OCI-LY7 (cell line): ENCODE measurements at regions not wholly inside any gene's neighbourhood (a gene's known extent, or its start where the extent isn't known, plus 50 kb on each side); places are given as distances from the start of the nearest gene placed in this dataset.
A peak's percentile ranks its signal among the peaks of the same experiment; 100 is the strongest.

Source experiments
- BruUV-seq: library from RNA; stranded (reverse); fragments of 400-500 nt; replicated peaks from 2 replicates; lab custom pipeline; 2021; lab: Mats Ljungman, UMichigan
- CTCF ChIA-PET: fragments of 300-600 bp; sonication (Branson Sonifier 250); formaldehyde crosslinking; loops from one replicate; lab custom pipeline; 2022; ENCODE audit warnings: antibody characterized with exemption; ENCODE audit not compliant: unreplicated experiment; lab: Charles Lee
- POLR2A ChIA-PET: fragments of 300-600 bp; sonication (Branson Sonifier 250); formaldehyde crosslinking; loops from one replicate; lab custom pipeline; 2022; ENCODE audit warnings: antibody characterized with exemption; lab: Charles Lee
- DNase-seq: peaks from one replicate; pipeline ENCODE4 v3.0.0-alpha.2; 2015; ENCODE audit warnings: low spot score
- H2AFZ ChIP-seq: fragments of 200-600 bp; sonication (generic), shearing (Covaris generic); 2 replicates; pipeline ENCODE4 v1.6.1; 2014; ENCODE audit warnings: mild to moderate bottlenecking, antibody characterized with exemption, low read length, moderate library complexity
- H3K27ac ChIP-seq: fragments of 200-600 bp; sonication (generic); 2 replicates; pipeline ENCODE4 v1.5.1; 2014; ENCODE audit warnings: mixed run types, low read depth, mild to moderate bottlenecking, moderate library complexity, low read length, inconsistent platforms; ENCODE audit not compliant: poor library complexity, severe bottlenecking
- H3K36me3 ChIP-seq: fragments of 200-600 bp; sonication (generic); 2 replicates; pipeline ENCODE4 v1.6.1; 2014; ENCODE audit warnings: mild to moderate bottlenecking, antibody characterized with exemption, low read length, moderate library complexity, mixed read lengths; ENCODE audit not compliant: insufficient read depth
- H3K4me1 ChIP-seq: fragments of 200-600 bp; sonication (generic); 2 replicates; pipeline ENCODE4 v1.5.1; 2014; ENCODE audit warnings: mild to moderate bottlenecking, low read length; ENCODE audit not compliant: insufficient read depth, poor library complexity, severe bottlenecking
- H3K4me2 ChIP-seq: fragments of 200-600 bp; sonication (generic); 2 replicates; pipeline ENCODE4 v1.6.1; 2014; ENCODE audit warnings: mild to moderate bottlenecking, low read length
- H3K4me3 ChIP-seq: fragments of 200-600 bp; sonication (generic); 2 replicates; pipeline ENCODE4 v1.5.1; 2014; ENCODE audit warnings: mild to moderate bottlenecking, low read depth, low read length; ENCODE audit not compliant: poor library complexity, severe bottlenecking
- H3K79me2 ChIP-seq: fragments of 200-600 bp; sonication (generic); 2 replicates; pipeline ENCODE4 v1.6.1; 2016; ENCODE audit warnings: low read depth, mild to moderate bottlenecking, low read length, moderate library complexity, mixed read lengths; ENCODE audit not compliant: insufficient read depth
- H3K9me2 ChIP-seq: fragments of 200-600 bp; sonication (generic); 2 replicates; pipeline ENCODE4 v1.6.1; 2016; ENCODE audit warnings: mild to moderate bottlenecking, low read length, mixed read lengths; ENCODE audit not compliant: insufficient read depth
- H3K9me3 ChIP-seq: fragments of 200-600 bp; sonication (generic); 2 replicates; pipeline ENCODE4 v1.6.1; 2014; ENCODE audit warnings: mild to moderate bottlenecking, mixed run types, low read length, mixed read lengths
- H4K20me1 ChIP-seq: fragments of 200-600 bp; sonication (generic); 2 replicates; pipeline ENCODE4 v1.6.1; 2014; ENCODE audit warnings: mild to moderate bottlenecking, antibody characterized with exemption, low read length, moderate library complexity, mixed read lengths; ENCODE audit not compliant: insufficient read depth
- EZH2phosphoT487 ChIP-seq: fragments of 200-600 bp; sonication (generic); IDR thresholded peaks from 2 replicates; pipeline ENCODE4 v1.6.1; 2018; ENCODE audit warnings: low read depth, borderline replicate concordance, mild to moderate bottlenecking, mixed run types, antibody characterized with exemption, low read length, moderate library complexity, mixed read lengths
- intact Hi-C: fragments of 100-400 bp; cut with micrococcal nuclease; formaldehyde crosslinking; loops from one replicate; pipeline ENCODE4 v1.10.0; 2022; ENCODE audit not compliant: unreplicated experiment
- TF ChIP-seq, protein P1 (sequence below): fragments of 200-600 bp; sonication (generic); conservative IDR thresholded peaks from 2 replicates; pipeline ENCODE4 v1.5.1; 2014; ENCODE audit warnings: mild to moderate bottlenecking, antibody characterized with exemption, low read length, moderate library complexity, mixed read lengths

DNA sequence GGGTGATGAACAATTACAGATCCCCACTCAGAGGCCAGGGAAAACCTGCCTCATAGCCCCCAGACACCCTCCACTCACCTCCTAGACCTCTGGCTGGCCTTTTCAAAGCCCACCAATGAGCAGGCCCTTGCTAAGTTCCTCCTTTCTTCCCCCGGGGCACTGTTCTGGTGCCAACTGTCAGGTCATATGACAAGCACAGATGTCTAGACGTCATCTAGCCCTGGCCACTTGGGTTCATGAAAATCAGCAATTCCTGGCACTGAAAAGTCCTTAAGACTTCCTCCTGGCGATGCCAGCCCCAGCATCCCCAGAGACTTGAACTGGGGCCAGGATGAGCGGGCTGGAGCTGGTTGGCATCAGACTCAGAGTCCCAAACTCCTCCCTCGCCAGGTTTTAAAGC lies 115.6 kb upstream of the NALF2 start:
- intact Hi-C loops: no loop called here
- H3K79me2 ChIP-seq: no peaks in the 10 kb centered on the region
- no peak for DNase-seq
- POLR2A ChIA-PET: no interaction called here
- BruUV-seq: no TSS peak
- H3K27ac ChIP-seq: no peak overlapping the region
- H3K4me2 ChIP-seq: no peak overlapping the region
- TF ChIP-seq, protein P1, sequence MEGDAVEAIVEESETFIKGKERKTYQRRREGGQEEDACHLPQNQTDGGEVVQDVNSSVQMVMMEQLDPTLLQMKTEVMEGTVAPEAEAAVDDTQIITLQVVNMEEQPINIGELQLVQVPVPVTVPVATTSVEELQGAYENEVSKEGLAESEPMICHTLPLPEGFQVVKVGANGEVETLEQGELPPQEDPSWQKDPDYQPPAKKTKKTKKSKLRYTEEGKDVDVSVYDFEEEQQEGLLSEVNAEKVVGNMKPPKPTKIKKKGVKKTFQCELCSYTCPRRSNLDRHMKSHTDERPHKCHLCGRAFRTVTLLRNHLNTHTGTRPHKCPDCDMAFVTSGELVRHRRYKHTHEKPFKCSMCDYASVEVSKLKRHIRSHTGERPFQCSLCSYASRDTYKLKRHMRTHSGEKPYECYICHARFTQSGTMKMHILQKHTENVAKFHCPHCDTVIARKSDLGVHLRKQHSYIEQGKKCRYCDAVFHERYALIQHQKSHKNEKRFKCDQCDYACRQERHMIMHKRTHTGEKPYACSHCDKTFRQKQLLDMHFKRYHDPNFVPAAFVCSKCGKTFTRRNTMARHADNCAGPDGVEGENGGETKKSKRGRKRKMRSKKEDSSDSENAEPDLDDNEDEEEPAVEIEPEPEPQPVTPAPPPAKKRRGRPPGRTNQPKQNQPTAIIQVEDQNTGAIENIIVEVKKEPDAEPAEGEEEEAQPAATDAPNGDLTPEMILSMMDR: no peak
- TF ChIP-seq EZH2phosphoT487: no peak
- H3K36me3 ChIP-seq: no peaks in the 10 kb centered on the region
- CTCF ChIA-PET: no interaction called here
- no peaks in the 10 kb centered on the region for H3K9me3 ChIP-seq
- H4K20me1 ChIP-seq: no peaks in the 10 kb centered on the region
- H3K4me3 ChIP-seq: no peak overlapping the region
- no peak overlapping the region for H2AFZ ChIP-seq
- no peaks in the 10 kb centered on the region for H3K4me1 ChIP-seq
- no peaks in the 10 kb centered on the region for H3K9me2 ChIP-seq

GRCh38 chrX:69387567-69388487 lies 116.3 kb upstream of the NALF2 start:
- no peak for DNase-seq
- H4K20me1 ChIP-seq: no peaks in the 10 kb centered on the region
- CTCF ChIA-PET: no interaction called here
- H3K4me2 ChIP-seq: no peak overlapping the region
- no peaks in the 10 kb centered on the region for H3K9me2 ChIP-seq
- no peaks in the 10 kb centered on the region for H3K36me3 ChIP-seq
- H2AFZ ChIP-seq: no peak overlapping the region
- H3K27ac ChIP-seq: no peak overlapping the region
- intact Hi-C loops: no loop called here
- BruUV-seq: no TSS peak
- POLR2A ChIA-PET: no interaction called here
- no peak overlapping the region for H3K4me3 ChIP-seq
- H3K9me3 ChIP-seq: no peaks in the 10 kb centered on the region
- no peak for TF ChIP-seq EZH2phosphoT487
- TF ChIP-seq, protein P1: peak; percentile 43
- H3K4me1 ChIP-seq: no peaks in the 10 kb centered on the region
- H3K79me2 ChIP-seq: no peaks in the 10 kb centered on the region

DNA sequence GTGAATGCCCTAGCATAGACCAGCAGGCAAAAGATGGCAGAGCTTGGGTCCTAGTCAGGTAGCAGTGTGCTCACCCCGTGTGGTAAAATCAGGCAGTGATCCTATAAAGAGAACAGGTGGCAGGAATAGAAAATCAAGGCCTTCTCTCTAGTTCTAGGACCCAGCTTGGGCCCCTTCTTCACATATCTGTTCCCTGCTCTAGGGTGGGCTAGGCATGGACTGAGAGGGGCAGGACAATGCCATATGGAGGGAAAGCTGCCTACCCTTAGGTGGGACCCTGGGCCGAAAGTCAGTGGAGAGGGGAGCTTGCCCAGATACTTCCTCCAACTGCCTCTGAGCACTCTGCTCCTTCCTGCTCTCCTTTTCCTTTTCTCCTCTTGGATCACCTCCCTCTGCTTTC lies 117.4 kb upstream of the NALF2 start:
- H3K4me2 ChIP-seq: no peak overlapping the region
- H3K36me3 ChIP-seq: no peaks in the 10 kb centered on the region
- ChIA-PET POLR2A (no interaction called here), CTCF (no interaction called here)
- no peaks in the 10 kb centered on the region for H3K9me3 ChIP-seq
- no peak for DNase-seq
- no peaks in the 10 kb centered on the region for H3K9me2 ChIP-seq
- no peak overlapping the region for H2AFZ ChIP-seq
- H3K79me2 ChIP-seq: no peaks in the 10 kb centered on the region
- H3K4me3 ChIP-seq: no peak overlapping the region
- no peaks in the 10 kb centered on the region for H3K4me1 ChIP-seq
- TF ChIP-seq, protein P1: no peak
- TF ChIP-seq EZH2phosphoT487: no peak
- H4K20me1 ChIP-seq: no peaks in the 10 kb centered on the region
- H3K27ac ChIP-seq: no peak overlapping the region
- intact Hi-C loops: no loop called here
- no TSS peak for BruUV-seq
